Thyroid gland (tissue), 4 donors: ENCODE measurements at regions not wholly inside any gene's neighbourhood (a gene's known extent, or its start where the extent isn't known, plus 50 kb on each side); places are given as distances from the start of the nearest gene placed in this dataset.

ENCODE experiments used
- DNase-seq, 2 donors: peaks; one replicate each; pipeline ENCODE4 v3.0.0-alpha.2; 2019
- H3K27ac ChIP-seq, 3 donors: fragments of 200-600 bp; sonication (generic); 1 replicate in 2 of 3; 2 replicates in 1 of 3; pipeline ENCODE4 v1.5.1; 2016 to 2019; ENCODE audit warnings: mild to moderate bottlenecking in 1 of 3, moderate library complexity in 1 of 3
- H3K27me3 ChIP-seq: fragments of 200-600 bp; sonication (generic); one replicate; pipeline ENCODE4 v1.5.1; 2019
- H3K36me3 ChIP-seq, 2 donors: fragments of 200-600 bp; sonication (generic); one replicate each; pipeline ENCODE4 v1.5.1; 2016 to 2019
- H3K4me1 ChIP-seq, 2 donors: fragments of 200-600 bp; sonication (generic); one replicate each; pipeline ENCODE4 v1.5.1; 2017 to 2019
- H3K4me3 ChIP-seq, 3 donors: fragments of 200-600 bp; sonication (generic); replicated peaks in 1 of 3; 1 replicate in 2 of 3; 2 replicates in 1 of 3; pipeline ENCODE4 v1.5.1; 2016; ENCODE audit warnings: mild to moderate bottlenecking in 1 of 3
- H3K9me3 ChIP-seq: fragments of 200-600 bp; sonication (generic); one replicate; pipeline ENCODE4 v1.5.1; 2017
- POLR2A ChIP-seq, 2 donors: fragments of 450-650 bp; IDR thresholded peaks; one replicate each; pipeline ENCODE4 v1.6.1; 2017; ENCODE audit warnings: antibody characterized with exemption in 2 of 2, mild to moderate bottlenecking in 2 of 2, moderate library complexity in 1 of 2
- WGBS, 2 donors: methylation state at CpG; one replicate each; pipeline ENCODE4 v1.1.5; 2017; 5-methylcytosine and 5-hydroxymethylcytosine counted together
- intact Hi-C: fragments of 100-400 bp; cut with DNase I; formaldehyde crosslinking; loops from one replicate; pipeline ENCODE4 v1.15.1; 2023
- TF ChIP-seq, protein P1 (sequence below), 6 experiments: fragments of 200-600 bp in 3 of 6; fragments of 450-650 bp in 3 of 6; sonication (generic) in 3 of 6; IDR thresholded peaks; one replicate each; pipeline ENCODE4 v1.5.1; 2016 to 2019; ENCODE audit warnings: antibody characterized with exemption in 6 of 6, mild to moderate bottlenecking in 2 of 6, inconsistent platforms in 1 of 6, moderate library complexity in 1 of 6

DNA sequence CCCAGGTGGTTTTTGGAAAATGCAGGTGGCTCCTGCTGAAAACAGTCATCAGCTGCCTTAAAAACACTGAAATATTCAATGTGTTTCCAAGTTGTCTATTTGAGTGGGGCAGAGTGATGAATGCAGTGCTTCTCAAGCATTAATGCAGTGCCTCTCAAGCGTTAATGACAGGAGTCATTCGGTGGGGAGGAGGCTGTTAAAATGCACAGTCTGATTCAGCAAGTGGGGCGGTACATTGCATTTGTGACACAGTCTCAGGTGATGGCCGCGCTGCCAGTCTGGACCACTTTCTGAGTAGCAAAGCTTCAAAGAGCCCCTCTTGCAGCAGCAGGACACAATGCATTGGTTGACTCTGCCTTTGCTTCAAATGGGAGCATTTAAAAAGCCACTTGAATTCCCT, 231.4 kb upstream of the RGPD4 start:
- H3K27ac ChIP-seq = no peak overlapping the region
- H3K9me3 ChIP-seq = no peaks in the 10 kb centered on the region
- H3K4me1 ChIP-seq = peaks cover 0 to 20% of the 10 kb centered on the region in 2 donors
- intact Hi-C loops = no loop called here
- H3K4me3 ChIP-seq = no peak overlapping the region
- no peaks in the 10 kb centered on the region for H3K27me3 ChIP-seq
- no peak for DNase-seq
- TF ChIP-seq, protein P1, sequence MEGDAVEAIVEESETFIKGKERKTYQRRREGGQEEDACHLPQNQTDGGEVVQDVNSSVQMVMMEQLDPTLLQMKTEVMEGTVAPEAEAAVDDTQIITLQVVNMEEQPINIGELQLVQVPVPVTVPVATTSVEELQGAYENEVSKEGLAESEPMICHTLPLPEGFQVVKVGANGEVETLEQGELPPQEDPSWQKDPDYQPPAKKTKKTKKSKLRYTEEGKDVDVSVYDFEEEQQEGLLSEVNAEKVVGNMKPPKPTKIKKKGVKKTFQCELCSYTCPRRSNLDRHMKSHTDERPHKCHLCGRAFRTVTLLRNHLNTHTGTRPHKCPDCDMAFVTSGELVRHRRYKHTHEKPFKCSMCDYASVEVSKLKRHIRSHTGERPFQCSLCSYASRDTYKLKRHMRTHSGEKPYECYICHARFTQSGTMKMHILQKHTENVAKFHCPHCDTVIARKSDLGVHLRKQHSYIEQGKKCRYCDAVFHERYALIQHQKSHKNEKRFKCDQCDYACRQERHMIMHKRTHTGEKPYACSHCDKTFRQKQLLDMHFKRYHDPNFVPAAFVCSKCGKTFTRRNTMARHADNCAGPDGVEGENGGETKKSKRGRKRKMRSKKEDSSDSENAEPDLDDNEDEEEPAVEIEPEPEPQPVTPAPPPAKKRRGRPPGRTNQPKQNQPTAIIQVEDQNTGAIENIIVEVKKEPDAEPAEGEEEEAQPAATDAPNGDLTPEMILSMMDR (IDR thresholded peaks at IDR 0.05) = no peak
- no peak for TF ChIP-seq POLR2A (IDR thresholded peaks at IDR 0.05)
- no peaks in the 10 kb centered on the region for H3K36me3 ChIP-seq
- 79 to 80% methylated on average over 5 of the region's 5 CpGs for WGBS, 2 donors

DNA sequence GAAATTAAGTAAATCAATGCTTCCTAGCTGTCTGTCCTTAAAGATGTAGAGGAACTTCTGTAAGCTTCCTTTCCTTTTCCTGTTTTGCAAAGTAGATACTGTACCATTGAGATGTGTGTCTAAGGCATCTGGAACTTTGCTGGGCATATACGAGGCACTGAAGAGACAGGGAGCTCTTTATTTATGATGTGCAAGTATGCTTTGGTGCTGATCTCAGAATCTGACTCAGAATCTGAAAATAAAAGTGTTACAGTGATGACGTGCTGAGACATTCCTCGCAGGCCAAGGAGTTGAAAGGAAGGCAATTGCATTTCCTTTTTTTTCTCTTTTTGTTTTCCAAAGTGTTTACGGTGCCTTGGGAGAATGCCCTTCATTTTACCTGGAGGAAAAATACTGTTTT, 230.9 kb upstream of the RGPD4 start:
- no peak overlapping the region for H3K4me3 ChIP-seq
- H3K36me3 ChIP-seq = no peaks in the 10 kb centered on the region
- H3K9me3 ChIP-seq = no peaks in the 10 kb centered on the region
- TF ChIP-seq POLR2A (IDR thresholded peaks at IDR 0.05) = no peak
- TF ChIP-seq, protein P1 (IDR thresholded peaks at IDR 0.05) = no peak
- intact Hi-C loops = no loop called here
- no peaks in the 10 kb centered on the region for H3K27me3 ChIP-seq
- 78 to 79% methylated on average over 4 of the region's 4 CpGs for WGBS, 2 donors
- H3K4me1 ChIP-seq = peaks cover 0 to 17% of the 10 kb centered on the region in 2 donors
- H3K27ac ChIP-seq = no peak overlapping the region
- no peak for DNase-seq

DNA sequence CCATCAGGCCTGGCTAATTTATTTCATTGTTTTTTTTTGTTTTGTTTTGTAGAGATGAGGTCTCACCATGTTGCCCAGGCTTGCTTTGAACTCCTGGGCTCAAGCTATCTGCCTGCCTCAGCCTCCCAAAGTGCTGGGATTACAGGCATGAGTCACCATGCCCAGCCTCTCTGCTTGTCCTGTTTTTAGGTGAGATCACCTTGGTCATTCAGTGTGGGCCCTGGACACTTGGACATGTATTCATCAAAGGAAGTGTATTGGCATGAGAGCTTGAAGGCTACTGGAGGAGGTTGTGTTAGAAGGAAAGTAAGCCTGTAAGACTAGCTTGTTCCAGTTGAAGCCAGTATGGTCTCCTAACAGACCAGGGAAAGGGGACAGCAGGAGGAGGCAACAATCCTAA, 229.2 kb upstream of the RGPD4 start:
- H3K27me3 ChIP-seq = no peaks in the 10 kb centered on the region
- H3K27ac ChIP-seq = no peak overlapping the region
- intact Hi-C loops = no loop called here
- DNase-seq = no peak
- no peaks in the 10 kb centered on the region for H3K4me1 ChIP-seq
- TF ChIP-seq, protein P1 (IDR thresholded peaks at IDR 0.05) = no peak
- no peak for TF ChIP-seq POLR2A (IDR thresholded peaks at IDR 0.05)
- no peaks in the 10 kb centered on the region for H3K36me3 ChIP-seq
- no peak overlapping the region for H3K4me3 ChIP-seq
- no peaks in the 10 kb centered on the region for H3K9me3 ChIP-seq

DNA sequence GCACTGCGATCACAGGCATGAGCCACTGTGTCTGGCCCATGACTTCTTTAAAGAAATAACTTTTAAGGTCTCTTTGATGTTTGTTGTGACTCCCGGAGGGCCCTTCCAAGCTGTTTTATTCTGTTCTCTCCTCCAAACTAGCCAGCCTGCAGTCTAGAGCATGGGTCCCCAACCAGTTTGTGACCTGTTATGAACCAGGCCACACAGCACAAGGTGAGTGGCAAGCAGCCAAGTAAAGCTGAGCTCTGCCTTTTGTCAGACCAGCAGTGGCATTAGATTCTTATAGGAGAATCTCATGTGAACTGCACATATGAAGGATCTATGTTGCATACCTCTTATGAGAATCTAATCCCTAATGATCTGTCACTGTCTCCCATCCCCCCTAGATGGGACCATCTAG, 223.9 kb upstream of the RGPD4 start:
- Histone ChIP-seq H3K27ac (no peak overlapping the region), H3K36me3 (no peaks in the 10 kb centered on the region), H3K27me3 (no peaks in the 10 kb centered on the region), H3K4me3 (no peak overlapping the region), H3K4me1 (no peaks in the 10 kb centered on the region), H3K9me3 (no peaks in the 10 kb centered on the region)
- WGBS, 2 donors = 74 to 76% methylated on average over 2 of the region's 2 CpGs
- DNase-seq = peak; percentile 14 to 18
- intact Hi-C loops = no loop called here
- TF ChIP-seq POLR2A (IDR thresholded peaks at IDR 0.05) = no peak
- TF ChIP-seq, protein P1 (IDR thresholded peaks at IDR 0.05) = no peak

DNA sequence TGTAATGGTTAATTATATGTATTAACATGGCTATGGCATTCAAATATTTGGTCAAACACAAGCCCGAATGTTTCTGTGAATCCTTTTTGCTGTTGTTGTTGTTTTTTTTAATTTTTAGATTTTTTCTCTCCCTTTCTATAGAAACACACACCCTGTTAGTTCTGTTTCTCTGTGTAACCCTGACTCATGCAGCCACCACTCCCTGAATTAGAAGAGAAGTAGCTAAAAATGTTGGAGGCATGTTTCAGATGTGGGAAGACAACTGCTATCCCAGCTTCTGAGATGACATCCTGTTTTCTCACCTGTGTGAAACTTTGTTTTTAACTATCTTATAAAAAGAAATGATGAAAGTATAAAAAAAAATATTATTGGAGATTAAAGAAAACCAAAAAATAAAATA, 219.6 kb upstream of the RGPD4 start:
- intact Hi-C loops = no loop called here
- Histone ChIP-seq H3K27ac (no peak overlapping the region), H3K4me3 (no peak overlapping the region), H3K9me3 (no peaks in the 10 kb centered on the region), H3K4me1 (no peaks in the 10 kb centered on the region), H3K36me3 (no peaks in the 10 kb centered on the region), H3K27me3 (no peaks in the 10 kb centered on the region)
- no peak for DNase-seq
- 90 to 94% methylated on average over 1 of the region's 1 CpG for WGBS, 2 donors
- no peak for TF ChIP-seq POLR2A (IDR thresholded peaks at IDR 0.05)
- TF ChIP-seq, protein P1 (IDR thresholded peaks at IDR 0.05) = no peak
